GM21825 (cell line): ENCODE measurements at regions not wholly inside any gene's neighbourhood (a gene's known extent, or its start where the extent isn't known, plus 50 kb on each side); places are given as distances from the start of the nearest gene placed in this dataset.

ENCODE experiments used
- ATAC-seq: cut with Tn5 transposase; IDR thresholded peaks from one replicate; pipeline ENCODE4 v1.9.1; 2021; ENCODE audit warnings: mild to moderate bottlenecking, moderate library complexity; ENCODE audit not compliant: unreplicated experiment

- no peak for ATAC-seq
These were observed 189.1 kb upstream of the PELI2 start for GRCh38 chr14:55929136-55929535.

- ATAC-seq = no peak
These were observed 188.0 kb upstream of the PELI2 start for GRCh38 chr14:55930016-55930784.

DNA sequence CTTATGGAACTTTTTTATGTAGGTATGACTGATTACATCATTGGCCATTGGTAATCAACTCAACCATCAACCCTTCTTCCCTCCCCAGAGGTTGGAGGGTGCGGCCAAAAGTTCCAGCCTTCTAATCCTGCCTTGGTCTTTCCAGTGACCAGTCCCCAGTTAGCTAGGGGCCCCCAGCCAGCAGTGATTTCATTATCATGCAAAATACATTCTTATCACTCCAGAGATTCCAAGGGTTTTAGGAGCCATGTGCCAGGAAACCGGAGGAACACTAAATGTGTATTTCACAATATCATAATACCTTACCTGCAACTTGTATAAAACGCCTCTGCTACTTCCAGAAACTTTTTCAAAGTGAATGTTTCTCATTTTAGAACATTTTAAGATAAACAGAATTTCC lies 181.5 kb upstream of the PELI2 start:
- no peak for ATAC-seq

GRCh38 chr14:55938249-55938791 lies 179.9 kb upstream of the PELI2 start:
- no peak for ATAC-seq

GRCh38 chr14:55942076-55942654 lies 176.0 kb upstream of the PELI2 start:
- ATAC-seq = no peak

- no peak for ATAC-seq
These were observed 175.4 kb upstream of the PELI2 start for GRCh38 chr14:55942826-55943225.

- no peak for ATAC-seq
These were observed 173.5 kb upstream of the PELI2 start for GRCh38 chr14:55944757-55945156.

- no peak for ATAC-seq
These were observed 172.0 kb upstream of the PELI2 start for GRCh38 chr14:55946231-55946630.

- ATAC-seq = no peak
These were observed 169.8 kb upstream of the PELI2 start for GRCh38 chr14:55948399-55948798.

GRCh38 chr14:55949708-55950107 lies 168.5 kb upstream of the PELI2 start:
- no peak for ATAC-seq

GRCh38 chr14:55950135-55950534 lies 168.1 kb upstream of the PELI2 start:
- no peak for ATAC-seq

DNA sequence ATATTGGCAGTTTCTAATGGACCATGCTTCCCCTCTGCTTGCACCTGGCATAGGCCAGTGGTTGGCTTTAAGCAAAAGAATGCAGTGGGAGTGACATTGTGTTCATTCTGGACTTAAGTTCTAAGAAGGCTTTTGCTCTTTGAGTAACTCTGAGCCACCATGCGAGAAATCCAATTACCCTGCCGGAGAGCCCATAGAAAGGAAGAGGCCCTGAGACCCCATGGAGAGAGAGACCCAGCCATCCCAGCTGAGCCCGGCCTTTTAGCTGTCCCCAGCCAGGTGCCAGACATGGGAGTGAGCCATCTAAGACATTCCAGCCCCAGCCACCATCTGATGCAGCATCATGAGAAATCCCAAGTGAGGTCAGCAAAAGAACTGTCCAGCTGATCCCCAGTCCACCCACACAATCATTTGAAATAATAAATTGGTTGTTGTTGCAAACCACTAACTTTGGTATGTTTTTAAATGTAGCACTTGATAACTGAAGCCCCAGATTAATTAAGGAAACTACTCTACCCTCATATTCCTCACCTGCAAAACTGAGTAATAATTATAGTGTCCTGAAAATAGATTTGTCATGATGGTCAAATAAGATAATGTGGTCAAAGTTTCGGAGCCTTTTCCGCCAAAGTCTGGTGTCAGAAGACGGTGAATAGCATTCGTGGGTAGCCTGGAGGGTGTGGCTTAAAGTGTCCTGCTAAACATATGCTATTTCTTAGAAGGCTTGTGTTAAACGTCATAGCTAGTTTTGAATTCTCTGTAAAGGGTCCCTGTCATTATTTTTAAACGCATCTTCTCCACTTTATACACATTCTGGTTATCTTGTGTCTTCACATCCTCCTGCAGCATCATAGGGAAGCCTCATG lies 166.6 kb upstream of the PELI2 start:
- ATAC-seq = no peak

DNA sequence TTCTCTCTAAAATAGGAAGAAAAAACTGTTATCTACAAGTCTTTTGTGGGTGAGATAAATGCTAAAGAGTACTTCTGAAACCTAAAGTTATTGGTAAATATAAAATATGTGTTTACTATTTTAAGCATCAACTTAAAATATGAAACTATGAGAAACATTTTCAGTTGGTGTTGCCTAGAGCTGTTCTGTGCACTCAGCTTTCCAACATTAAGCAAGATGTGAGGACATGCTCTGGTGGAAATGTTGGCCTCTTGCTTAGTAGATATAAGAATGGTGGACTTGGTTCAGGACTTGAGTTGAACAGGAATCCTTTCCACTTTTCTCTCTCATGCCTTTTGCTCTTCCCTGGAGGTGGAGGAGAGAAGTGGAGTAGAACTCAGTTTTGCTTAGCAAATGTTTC lies 164.1 kb upstream of the PELI2 start:
- ATAC-seq = no peak

DNA sequence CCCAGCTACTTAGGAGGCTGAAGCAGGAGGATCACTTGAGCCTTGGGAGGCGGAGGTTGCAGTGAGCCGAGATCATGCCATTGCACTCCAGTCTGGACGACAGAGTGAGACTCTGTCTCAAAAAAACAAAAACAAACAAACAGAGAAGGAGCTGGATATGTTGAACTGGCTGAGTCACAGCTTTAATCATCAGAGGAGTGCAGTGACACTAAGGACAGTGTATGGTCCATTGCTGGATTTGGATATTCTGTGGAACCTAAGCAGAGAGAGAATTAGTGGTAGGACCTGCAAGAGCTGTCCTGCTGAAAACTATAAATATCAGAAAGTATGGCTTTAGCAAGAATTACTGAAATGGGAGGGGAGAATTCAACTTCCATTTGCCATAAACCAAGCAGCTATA lies 163.0 kb upstream of the PELI2 start:
- no peak for ATAC-seq

DNA sequence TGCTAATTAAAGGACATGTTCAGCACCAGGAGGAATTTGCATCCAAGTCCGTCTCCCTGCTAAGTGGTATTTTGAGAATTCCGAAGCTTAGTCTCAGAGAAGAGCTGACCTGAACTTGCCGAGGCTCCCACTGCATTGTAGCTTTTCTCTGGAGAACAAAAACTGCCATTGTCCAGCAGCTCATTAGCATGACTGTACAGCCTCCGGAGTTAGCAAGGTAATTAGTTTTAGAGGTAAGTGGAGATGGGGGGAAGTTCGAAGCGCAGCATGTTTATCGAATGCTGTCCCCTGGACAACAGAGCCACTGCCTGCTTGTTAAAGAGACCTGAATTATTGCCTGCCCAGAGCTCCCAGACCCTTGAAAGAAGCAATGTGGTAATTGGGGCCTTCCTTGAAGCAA lies 160.3 kb upstream of the PELI2 start:
- ATAC-seq = no peak

GRCh38 chr14:55963295-55963694 lies 154.9 kb upstream of the PELI2 start:
- no peak for ATAC-seq

- no peak for ATAC-seq
These were observed 154.1 kb upstream of the PELI2 start for GRCh38 chr14:55964091-55964490.

- ATAC-seq = no peak
These were observed 153.4 kb upstream of the PELI2 start for GRCh38 chr14:55964821-55965220.

DNA sequence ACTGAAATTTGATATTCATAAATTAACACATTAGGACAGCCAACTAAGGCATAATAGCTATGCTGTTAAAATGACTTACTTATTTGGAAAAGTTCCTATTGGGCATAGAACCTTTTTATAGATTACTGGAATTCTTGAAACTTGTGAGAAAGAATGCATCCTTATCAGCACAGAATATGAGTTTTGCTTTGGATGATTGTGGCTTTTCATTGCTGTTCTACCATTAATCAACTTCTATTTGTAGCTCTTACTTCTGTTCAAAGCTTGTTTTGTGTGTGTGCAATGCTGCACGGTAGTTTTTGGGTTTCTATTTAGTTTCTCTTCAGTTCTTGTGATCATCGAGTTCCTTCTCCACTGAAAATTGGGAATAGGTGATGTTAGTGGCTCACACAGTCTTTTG lies 152.4 kb upstream of the PELI2 start:
- no peak for ATAC-seq

GRCh38 chr14:55968741-55969140 lies 149.5 kb upstream of the PELI2 start:
- ATAC-seq = no peak

GRCh38 chr14:55973285-55973800 lies 144.9 kb upstream of the PELI2 start:
- no peak for ATAC-seq
